HG03139 (cell line): ENCODE measurements at regions not wholly inside any gene's neighbourhood (a gene's known extent, or its start where the extent isn't known, plus 50 kb on each side); places are given as distances from the start of the nearest gene placed in this dataset.

Experiments used
- ATAC-seq: cut with Tn5 transposase; IDR thresholded peaks from one replicate; pipeline ENCODE4 v1.9.1; 2021; ENCODE audit not compliant: unreplicated experiment

DNA sequence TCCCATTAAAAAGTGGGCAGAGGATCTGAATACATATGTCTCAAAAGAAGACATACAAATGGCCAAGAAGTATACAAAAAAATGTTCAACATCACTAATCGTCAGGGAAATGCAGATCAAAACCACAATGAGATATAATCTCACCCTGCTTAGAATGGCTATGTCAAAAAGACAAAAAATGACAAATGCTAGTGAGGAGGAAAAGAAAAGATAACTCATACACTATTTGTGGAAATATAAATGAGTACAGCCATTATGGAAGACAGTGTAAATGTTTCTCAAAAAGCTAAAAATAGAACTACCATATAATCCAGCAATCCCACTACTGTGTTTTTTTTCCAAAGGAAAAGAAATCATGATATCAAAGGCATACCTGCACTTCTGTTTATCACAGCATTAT lies 450.7 kb downstream of the EFNA5 start:
- ATAC-seq, result no peak

DNA sequence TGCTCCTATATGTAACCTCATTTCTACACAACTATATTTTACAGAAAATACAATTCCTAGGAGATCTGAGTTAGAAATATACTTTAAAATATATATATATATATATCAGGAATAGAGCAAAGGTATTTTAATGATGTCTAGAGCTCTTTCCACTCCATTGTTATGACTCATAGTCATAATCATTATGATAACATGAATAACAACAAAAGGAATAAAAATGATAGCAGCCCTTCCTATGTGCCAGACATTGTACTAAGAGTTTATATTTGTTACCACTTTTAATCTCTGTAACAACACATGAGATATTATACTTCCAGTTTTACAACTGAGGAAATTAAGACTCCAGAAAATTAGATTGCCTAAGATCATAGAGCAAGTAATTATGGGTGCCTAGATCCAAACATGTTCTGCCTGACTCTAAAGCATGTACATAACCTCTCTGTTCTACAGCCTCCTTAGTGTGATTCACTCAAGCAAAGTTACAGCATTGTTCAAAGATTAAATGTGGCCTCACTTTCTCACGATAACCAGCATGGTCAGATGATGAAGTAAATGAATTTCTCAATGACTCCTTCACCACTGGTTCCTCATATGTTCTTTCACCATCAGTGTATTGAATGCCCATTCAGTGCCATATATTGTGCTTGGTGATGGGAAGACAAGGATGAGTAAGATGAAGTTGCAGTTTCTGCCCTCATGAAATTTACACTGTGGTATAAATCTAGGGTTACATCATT lies 452.1 kb downstream of the EFNA5 start:
- ATAC-seq, result no peak

- no peak for ATAC-seq
Measured at GRCh38 chr5:107217721-107218130, 453.0 kb downstream of the EFNA5 start.

- ATAC-seq, result no peak
Measured at GRCh38 chr5:107216587-107216986, 454.1 kb downstream of the EFNA5 start.

DNA sequence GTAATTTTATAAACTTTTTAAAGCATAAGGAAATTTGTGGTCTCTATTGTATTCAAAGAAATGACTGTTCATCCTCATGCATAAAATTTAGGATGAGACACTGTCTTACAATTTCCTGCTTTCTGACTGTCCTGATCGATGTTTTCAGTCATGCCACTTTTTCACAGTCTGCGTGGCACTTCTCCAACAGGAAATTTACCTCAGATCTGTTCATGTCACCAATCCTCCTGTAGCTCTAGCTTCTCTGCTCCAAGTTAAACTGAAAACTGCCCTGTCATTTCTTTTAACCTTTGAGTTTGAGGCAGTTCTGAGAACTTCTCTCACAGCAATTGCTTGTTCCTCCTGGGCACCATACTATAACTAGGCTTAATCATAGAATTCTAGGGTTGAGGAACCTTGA lies 455.1 kb downstream of the EFNA5 start:
- no peak for ATAC-seq

GRCh38 chr5:107213025-107213424 lies 457.7 kb downstream of the EFNA5 start:
- ATAC-seq, result no peak

DNA sequence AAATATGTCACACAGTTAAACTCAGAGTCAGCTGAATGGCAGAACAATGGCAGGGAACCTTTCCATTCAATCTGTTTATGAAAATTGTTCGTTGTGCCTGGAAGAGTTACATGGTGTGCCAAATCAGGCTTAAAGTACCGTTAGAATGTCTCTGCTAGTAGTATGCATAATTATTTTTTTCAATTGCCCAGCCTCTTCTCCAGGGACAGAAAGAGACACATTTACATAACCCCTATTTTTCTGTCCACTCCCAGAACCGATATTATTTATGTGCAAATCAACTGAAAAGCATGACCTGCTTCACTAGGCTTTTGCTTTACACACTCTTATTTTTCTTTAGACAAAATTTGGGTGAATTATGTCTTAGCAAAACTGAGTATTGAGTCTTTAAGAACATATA lies 459.1 kb downstream of the EFNA5 start:
- ATAC-seq, result no peak

DNA sequence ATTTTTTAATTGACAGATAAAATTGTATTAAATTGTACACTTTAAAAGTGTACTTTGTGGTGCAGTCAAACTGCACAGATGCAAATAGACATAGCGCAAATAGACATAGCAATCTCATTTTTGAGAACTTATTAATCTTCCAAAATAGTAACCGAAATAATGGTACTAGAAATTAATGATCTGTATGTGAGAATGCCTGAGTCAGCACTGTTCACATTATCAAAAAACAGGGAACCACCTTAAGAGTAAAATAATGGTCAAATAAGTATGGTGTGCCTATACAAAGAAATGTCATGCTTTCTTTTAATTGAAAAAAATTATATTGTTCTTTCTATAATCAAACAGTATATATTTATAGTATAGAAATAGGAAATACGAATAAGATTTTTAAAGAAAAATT lies 461.9 kb downstream of the EFNA5 start:
- no peak for ATAC-seq

DNA sequence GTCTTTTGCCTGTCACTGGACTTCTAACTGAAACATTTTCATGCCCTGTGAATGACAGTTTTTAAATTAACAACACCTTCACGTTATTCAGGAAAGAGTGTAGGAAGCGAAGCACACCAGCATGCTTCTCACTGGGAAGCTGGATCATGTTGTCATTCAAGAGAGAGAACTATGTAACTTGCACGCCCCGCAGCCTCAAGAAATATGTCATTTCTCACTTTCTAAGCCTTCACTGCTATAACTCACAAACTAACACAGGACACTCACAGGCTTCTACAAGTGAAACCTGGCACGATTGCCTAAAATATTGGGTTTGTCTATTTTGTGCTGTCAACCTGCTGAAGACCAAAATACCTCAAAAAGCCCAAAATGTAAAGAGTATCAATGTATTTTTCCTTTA lies 466.3 kb downstream of the EFNA5 start:
- ATAC-seq, result no peak

GRCh38 chr5:107203243-107203642 lies 467.5 kb downstream of the EFNA5 start:
- no peak for ATAC-seq

GRCh38 chr5:107199756-107200155 lies 471.0 kb downstream of the EFNA5 start:
- ATAC-seq, result no peak

GRCh38 chr5:107196500-107197059 lies 474.2 kb downstream of the EFNA5 start:
- ATAC-seq, result no peak

DNA sequence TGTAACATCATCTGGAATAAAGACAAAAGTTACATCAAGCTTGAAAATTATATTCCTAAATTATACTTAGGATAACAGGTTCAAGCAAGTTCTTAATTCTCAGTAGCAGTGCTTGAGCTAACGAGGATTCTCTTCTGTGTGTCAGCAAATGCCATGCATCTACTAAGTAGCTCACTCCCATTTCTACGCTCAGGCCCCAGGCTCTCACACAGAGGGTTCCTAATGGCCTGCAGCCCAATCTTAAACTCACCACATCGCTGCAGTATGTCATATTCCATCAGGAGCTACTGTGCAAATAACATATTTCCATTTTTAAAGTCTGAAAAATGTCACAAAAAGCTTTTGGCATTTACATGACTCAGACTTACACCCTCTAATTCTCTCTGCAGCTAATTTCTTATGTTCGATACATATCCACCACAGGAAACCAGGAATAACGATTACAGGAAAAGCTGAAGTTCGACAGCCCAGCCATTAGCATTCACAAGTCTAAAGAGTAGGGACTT lies 474.8 kb downstream of the EFNA5 start:
- no peak for ATAC-seq

DNA sequence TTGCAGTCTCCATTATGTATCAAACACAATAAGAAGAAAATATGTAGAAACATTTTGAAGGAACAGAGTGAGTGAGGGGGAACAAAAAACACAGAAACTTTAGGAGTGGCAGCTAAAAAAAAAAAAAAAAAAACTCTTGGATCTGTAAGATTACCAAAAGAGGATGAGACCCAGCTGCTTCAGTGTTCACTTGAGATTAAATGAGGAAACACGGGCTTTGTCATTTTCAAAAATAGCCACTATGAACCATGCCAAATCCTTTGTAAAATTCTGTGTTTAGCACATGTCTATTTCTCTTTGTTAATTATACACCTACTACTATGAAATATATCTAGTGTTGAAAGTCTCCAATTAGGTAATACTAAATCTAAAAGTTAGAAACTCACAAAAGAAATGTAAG lies 485.9 kb downstream of the EFNA5 start:
- ATAC-seq, result no peak

DNA sequence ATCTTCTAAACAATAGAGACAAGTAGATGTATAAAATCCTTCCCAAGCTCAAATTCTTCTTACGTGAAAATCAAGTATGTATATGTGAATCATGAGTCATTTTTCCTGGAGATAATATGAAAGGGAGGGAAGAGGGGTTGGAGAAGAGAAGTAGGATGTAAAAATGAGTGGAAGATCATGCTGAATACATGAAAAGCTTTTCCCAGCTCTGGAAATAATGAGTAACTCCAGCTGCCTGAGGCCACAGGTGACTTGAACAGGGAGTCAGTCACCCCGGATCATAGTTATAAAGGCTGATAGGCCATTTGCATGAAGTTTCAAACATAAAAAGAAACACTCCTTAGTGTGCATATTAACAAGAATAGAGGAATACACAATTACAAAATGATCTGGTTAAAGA lies 486.7 kb downstream of the EFNA5 start:
- ATAC-seq, result no peak

- no peak for ATAC-seq
Measured at GRCh38 chr5:107170620-107171019, 500.1 kb downstream of the EFNA5 start.

GRCh38 chr5:107169867-107170266 lies 500.9 kb downstream of the EFNA5 start:
- no peak for ATAC-seq

DNA sequence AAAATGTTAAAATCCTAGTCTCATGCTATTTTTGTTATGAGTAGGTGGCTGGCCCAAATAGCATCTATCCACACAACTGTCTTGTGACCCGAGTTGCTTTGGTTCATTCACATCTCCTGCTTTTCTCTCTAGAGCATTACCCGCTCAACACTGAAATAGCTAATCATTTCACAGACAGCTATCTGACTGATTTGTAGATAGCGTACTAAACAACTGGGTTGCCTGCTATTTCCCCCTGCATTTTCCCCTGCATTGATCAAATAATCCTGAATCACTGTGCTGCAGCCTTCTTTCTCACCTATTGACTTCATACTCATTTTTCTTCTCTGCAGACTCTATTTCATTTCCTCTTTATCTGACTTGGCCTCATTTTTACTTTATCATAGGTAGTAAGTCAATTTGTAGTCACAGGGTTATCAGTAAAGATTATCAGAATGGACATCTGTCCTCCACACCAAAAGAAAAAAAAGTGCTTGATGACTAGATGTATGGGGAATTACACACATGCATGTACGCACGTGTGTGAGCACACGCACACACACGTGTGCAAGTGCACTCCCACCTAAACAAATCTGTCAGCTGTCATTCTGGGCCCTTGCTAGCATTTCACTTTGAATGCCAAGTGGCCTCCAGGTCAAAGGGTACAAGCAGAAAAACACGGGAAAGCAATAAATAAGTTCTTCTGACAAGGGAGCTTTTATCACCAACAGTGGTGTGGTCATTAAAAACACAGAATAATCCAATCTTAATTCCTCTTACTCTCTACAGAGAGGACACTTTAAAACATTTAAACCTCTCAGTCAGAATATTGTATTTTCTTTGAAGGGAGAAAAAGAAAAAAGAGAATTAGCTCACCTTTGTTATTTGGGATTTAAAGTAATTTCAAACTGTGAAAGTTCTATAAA lies 501.6 kb downstream of the EFNA5 start:
- ATAC-seq, result no peak

- no peak for ATAC-seq
Measured at GRCh38 chr5:107168086-107168485, 502.7 kb downstream of the EFNA5 start.

GRCh38 chr5:107165296-107165695 lies 505.4 kb downstream of the EFNA5 start:
- no peak for ATAC-seq

DNA sequence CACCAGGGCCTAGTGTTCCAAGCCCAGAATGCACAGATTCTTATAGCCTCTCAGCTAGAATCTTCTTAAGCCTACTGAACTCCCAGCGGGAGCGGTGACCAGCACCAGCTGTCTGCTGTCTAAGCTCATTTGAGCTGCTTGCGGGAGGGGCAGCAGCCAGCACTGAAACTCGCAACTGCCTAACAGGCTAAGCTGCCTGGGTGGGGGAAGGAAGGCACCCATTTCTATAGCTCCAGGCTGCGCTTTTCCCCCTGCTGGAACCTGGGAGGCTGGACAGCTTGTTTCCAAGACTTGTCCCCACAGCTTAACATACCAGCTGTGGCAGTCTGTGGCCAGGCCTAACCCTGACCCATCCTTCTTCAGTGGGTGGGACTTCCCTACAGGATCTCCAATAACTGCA lies 512.9 kb downstream of the EFNA5 start:
- no peak for ATAC-seq

GRCh38 chr5:107155707-107156106 lies 515.0 kb downstream of the EFNA5 start:
- no peak for ATAC-seq
